ENCODE measurements at regions not wholly inside any gene's neighbourhood (a gene's known extent, or its start where the extent isn't known, plus 50 kb on each side); places are given as distances from the start of the nearest gene placed in this dataset.

DNA sequence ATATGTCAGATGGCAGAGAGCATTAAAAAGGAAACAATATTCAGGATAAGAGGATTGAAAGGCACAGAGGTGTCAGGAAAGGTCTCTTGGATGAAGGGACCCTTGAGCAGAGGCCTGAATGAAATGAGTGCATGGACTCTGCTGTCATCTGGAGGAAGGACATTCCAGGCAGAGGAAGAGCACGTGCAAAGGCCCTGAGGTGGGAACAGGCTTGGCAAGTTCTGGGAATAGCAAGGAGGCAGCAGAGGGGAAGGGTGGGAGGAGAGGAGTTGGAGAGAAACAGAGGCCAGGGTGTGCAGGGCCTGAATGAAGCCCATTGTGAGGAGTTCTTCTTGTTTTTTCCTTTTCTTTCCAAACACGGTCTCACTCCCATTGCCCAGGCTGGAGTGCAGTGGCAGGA is 59.0 kb upstream of the RUNX3 start:
- H3K27me3 ChIP-seq (ENCODE audit: control insufficient read depth, insufficient read depth, low read length), result peaks cover 64% of the 10 kb centered on the region
- TF ChIP-seq, protein P1, sequence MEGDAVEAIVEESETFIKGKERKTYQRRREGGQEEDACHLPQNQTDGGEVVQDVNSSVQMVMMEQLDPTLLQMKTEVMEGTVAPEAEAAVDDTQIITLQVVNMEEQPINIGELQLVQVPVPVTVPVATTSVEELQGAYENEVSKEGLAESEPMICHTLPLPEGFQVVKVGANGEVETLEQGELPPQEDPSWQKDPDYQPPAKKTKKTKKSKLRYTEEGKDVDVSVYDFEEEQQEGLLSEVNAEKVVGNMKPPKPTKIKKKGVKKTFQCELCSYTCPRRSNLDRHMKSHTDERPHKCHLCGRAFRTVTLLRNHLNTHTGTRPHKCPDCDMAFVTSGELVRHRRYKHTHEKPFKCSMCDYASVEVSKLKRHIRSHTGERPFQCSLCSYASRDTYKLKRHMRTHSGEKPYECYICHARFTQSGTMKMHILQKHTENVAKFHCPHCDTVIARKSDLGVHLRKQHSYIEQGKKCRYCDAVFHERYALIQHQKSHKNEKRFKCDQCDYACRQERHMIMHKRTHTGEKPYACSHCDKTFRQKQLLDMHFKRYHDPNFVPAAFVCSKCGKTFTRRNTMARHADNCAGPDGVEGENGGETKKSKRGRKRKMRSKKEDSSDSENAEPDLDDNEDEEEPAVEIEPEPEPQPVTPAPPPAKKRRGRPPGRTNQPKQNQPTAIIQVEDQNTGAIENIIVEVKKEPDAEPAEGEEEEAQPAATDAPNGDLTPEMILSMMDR (IDR thresholded peaks at IDR 0.05; ENCODE audit: low read depth, low read length), result no peak
- ChIA-PET CTCF (no interaction called here), POLR2A (no interaction called here)
- no peak overlapping the region for H3K4me3 ChIP-seq (ENCODE audit: low read depth, low read length)
- no peak for DNase-seq (ENCODE audit: low read depth, low spot score)
- H3K9me3 ChIP-seq (ENCODE audit: control insufficient read depth, insufficient read depth, low read length), result no peaks in the 10 kb centered on the region; the same call in 1 of the 2 replicates
- no peak overlapping the region for H3K27ac ChIP-seq (ENCODE audit: low read depth, low read length)

DNA sequence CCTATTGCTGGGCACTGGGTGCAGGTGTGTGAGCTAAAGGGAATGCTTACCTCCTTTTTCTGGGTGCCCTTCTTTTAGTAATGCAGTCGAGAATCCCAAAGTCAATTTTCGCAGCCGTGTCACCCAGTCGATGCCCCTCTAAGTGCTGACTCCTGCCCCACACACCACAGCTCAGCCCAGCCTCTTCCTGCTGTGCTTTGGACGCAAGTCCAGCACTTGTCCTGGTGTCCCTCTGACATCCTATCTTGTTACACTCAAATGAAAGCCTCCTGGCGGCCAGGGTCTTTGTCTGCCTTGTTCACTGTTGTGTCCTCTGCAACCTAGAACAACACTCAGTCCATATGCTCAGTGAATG is 58.5 kb upstream of the RUNX3 start:
- Histone ChIP-seq H3K9me3 (ENCODE audit: control insufficient read depth, insufficient read depth, low read length) (no peaks in the 10 kb centered on the region; the same call in 1 of the 2 replicates), H3K4me3 (ENCODE audit: low read depth, low read length) (no peak overlapping the region), H3K27me3 (ENCODE audit: control insufficient read depth, insufficient read depth, low read length) (peaks cover 64% of the 10 kb centered on the region), H3K27ac (ENCODE audit: low read depth, low read length) (no peak overlapping the region)
- ChIA-PET POLR2A (no interaction called here), CTCF (interaction anchor here (0.6 to 1.3 kb wide), 2 partner anchors 48 to 214 kb away, joined by 3 to 4 read pairs; no protein-coding TSS in a partner anchor)
- TF ChIP-seq, protein P1 (IDR thresholded peaks at IDR 0.05; ENCODE audit: low read depth, low read length), result no peak
- no peak for DNase-seq (ENCODE audit: low read depth, low spot score)

DNA sequence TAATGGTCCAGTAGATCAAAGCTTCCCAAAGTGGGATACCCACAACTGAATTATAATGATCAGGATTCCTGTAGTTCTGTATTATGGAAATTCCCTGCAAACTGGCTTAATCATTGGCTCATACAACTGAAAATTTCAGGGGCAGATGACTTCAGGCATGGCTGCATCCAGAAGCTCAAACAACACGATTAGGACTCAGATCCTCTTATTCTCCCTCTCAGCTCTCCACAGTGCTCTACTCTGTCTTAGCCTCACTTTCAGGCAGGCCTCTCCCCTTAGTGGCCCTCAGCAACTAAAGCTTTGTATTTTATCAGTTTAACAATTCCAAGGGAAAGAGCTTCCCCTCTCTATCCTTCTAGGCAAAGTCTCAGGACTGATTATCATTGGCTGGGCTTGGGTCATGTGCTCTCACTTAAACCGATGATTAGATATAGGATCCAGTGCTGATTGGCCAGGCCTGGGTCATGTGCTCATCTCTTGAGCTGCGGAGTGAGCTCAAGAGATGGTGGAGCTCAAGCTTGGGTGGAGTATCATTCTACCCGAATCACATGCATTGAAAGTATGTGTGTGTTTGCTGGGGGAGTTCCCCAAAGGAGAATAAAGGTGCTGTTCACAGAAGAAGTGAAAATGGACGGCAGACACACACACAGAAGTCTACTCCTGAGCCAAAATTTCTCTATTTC is 57.9 kb upstream of the RUNX3 start:
- ChIA-PET CTCF (interaction anchor here (0.6 to 1.3 kb wide), 2 partner anchors 49 to 215 kb away, joined by 3 to 4 read pairs; no protein-coding TSS in a partner anchor), POLR2A (no interaction called here)
- H3K9me3 ChIP-seq (ENCODE audit: control insufficient read depth, insufficient read depth, low read length), result no peaks in the 10 kb centered on the region; the same call in 1 of the 2 replicates
- H3K27ac ChIP-seq (ENCODE audit: low read depth, low read length), result no peak overlapping the region
- TF ChIP-seq, protein P1 (IDR thresholded peaks at IDR 0.05; ENCODE audit: low read depth, low read length), result no peak
- no peak overlapping the region for H3K4me3 ChIP-seq (ENCODE audit: low read depth, low read length)
- DNase-seq (ENCODE audit: low read depth, low spot score), result no peak
- H3K27me3 ChIP-seq (ENCODE audit: control insufficient read depth, insufficient read depth, low read length), result peaks cover 65% of the 10 kb centered on the region

DNA sequence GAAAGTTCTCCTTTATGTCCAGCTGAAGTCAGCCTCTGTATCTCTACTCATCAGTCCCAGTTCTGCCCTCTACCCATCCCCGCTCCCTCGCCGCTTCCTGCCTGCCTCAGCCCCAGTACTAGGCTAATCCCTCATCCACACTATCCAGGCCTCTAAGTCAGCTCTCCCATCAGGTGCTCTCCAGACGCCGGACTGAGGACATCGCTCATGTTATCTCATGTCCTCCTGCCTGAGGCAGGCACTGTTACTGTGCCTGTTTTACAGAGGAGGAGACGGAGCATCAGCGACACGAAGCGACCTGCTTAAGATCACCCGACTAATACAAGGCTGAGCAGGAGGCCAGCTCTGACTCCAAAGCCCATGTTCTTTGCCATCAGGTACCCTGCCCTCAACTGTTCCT is 57.3 kb upstream of the RUNX3 start:
- POLR2A ChIA-PET, result no interaction called here
- no peak overlapping the region for H3K4me3 ChIP-seq (ENCODE audit: low read depth, low read length)
- TF ChIP-seq, protein P1 (IDR thresholded peaks at IDR 0.05; ENCODE audit: low read depth, low read length), result no peak

DNA sequence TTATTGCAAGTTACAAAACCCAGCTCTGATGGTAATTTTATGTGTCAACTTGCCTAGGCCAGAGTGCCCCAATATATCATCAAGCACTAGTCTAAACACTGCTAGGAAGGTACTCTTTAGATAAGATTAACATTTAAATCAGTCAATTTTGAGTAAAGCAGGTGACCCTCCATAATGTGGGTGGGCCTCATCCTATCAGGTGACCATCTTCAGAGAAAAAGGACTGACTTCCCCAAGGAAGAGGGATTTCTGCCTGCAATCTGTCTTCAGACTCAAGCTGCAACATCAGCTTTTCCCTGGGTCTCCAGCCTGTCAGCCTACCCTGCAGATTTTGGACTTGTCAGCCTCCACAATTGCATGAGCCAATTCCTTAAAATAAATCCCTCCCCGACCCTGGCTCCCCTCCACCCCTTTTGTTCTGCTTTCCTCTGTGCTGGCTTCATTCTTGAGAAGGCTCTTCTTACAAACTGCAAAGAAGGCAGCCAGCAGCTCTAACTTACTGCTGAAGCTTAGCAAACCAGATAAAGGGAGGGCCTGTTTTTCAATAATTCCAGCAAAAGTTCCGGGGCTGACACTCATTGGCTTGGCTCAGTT is 56.4 kb upstream of the RUNX3 start:
- Histone ChIP-seq H3K4me3 (ENCODE audit: low read depth, low read length) (no peak overlapping the region), H3K27ac (ENCODE audit: low read depth, low read length) (no peak overlapping the region), H3K27me3 (ENCODE audit: control insufficient read depth, insufficient read depth, low read length) (peaks cover 58% of the 10 kb centered on the region), H3K9me3 (ENCODE audit: control insufficient read depth, insufficient read depth, low read length) (no peaks in the 10 kb centered on the region)
- ChIA-PET CTCF (no interaction called here), POLR2A (no interaction called here)
- TF ChIP-seq, protein P1 (IDR thresholded peaks at IDR 0.05; ENCODE audit: low read depth, low read length), result no peak
- no peak for DNase-seq (ENCODE audit: low read depth, low spot score)

More for the DNA sequence above, 57.3 kb upstream of the RUNX3 start:
- no peak for DNase-seq (ENCODE audit: low read depth, low spot score)
- Histone ChIP-seq H3K27ac (ENCODE audit: low read depth, low read length) (no peak overlapping the region), H3K9me3 (ENCODE audit: control insufficient read depth, insufficient read depth, low read length) (no peaks in the 10 kb centered on the region), H3K27me3 (ENCODE audit: control insufficient read depth, insufficient read depth, low read length) (peaks cover 65% of the 10 kb centered on the region)
- CTCF ChIA-PET, result interaction anchor here (0.5 to 1.3 kb wide), 2 partner anchors 21 to 49 kb away, joined by 3 to 4 read pairs; no protein-coding TSS in a partner anchor
